ENCODE measurements at regions not wholly inside any gene's neighbourhood (a gene's known extent, or its start where the extent isn't known, plus 50 kb on each side); places are given as distances from the start of the nearest gene placed in this dataset.

DNA sequence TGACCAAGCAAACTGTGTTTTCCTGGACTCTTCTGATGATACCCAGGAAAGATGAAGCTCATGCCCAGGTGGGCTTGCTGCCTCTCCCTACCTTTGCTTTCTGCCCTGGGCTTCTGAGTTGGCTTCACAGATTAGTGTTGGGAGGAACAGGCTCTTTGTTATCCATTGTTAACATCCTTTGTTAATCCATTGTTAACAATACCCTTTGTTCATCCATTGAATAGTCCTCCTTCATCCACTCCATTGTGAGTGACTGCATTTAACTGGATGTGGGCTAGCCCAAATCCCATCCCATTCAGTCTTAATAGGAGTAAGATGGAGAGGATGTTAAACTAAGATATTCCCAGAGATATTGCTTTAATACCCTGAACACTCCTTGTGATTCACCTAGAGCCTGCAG lies 199.0 kb upstream of the LNX1 start:
- POLR2A ChIA-PET (ENCODE audit: low non-redundant PET) = no interaction called here
- CTCF ChIA-PET = no interaction called here
- H3K27ac ChIP-seq (ENCODE audit: low read depth, low read length, poor library complexity, severe bottlenecking) = no peak overlapping the region
- TF ChIP-seq, protein P1, sequence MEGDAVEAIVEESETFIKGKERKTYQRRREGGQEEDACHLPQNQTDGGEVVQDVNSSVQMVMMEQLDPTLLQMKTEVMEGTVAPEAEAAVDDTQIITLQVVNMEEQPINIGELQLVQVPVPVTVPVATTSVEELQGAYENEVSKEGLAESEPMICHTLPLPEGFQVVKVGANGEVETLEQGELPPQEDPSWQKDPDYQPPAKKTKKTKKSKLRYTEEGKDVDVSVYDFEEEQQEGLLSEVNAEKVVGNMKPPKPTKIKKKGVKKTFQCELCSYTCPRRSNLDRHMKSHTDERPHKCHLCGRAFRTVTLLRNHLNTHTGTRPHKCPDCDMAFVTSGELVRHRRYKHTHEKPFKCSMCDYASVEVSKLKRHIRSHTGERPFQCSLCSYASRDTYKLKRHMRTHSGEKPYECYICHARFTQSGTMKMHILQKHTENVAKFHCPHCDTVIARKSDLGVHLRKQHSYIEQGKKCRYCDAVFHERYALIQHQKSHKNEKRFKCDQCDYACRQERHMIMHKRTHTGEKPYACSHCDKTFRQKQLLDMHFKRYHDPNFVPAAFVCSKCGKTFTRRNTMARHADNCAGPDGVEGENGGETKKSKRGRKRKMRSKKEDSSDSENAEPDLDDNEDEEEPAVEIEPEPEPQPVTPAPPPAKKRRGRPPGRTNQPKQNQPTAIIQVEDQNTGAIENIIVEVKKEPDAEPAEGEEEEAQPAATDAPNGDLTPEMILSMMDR (conservative IDR thresholded peaks at IDR 0.05; ENCODE audit: low read depth, low read length) = no peak
- TF ChIP-seq EZH2 (IDR thresholded peaks at IDR 0.05; ENCODE audit: borderline replicate concordance, low read depth, low read length, poor library complexity, severe bottlenecking) = no peak
- BruUV-seq (replicated peaks) = no TSS peak
- H3K4me1 ChIP-seq (ENCODE audit: insufficient read depth, low read length, poor library complexity, severe bottlenecking) = no peaks in the 10 kb centered on the region
- no peak overlapping the region for H3K4me3 ChIP-seq (ENCODE audit: low read depth, low read length, poor library complexity, severe bottlenecking)
- no peaks in the 10 kb centered on the region for H3K9me3 ChIP-seq (ENCODE audit: low read depth, low read length, poor library complexity, severe bottlenecking)
- no peaks in the 10 kb centered on the region for H3K36me3 ChIP-seq (ENCODE audit: insufficient read depth, low read length, poor library complexity, severe bottlenecking)
- intact Hi-C loops (cut with micrococcal nuclease; ENCODE audit: unreplicated experiment) = no loop called here
- no peak for DNase-seq (ENCODE audit: low spot score)
- H3K27me3 ChIP-seq (replicated peaks; ENCODE audit: insufficient read depth, low read depth, low read length, poor library complexity) = no peaks in the 10 kb centered on the region

- CTCF ChIA-PET = no interaction called here
- Histone ChIP-seq H3K27ac (ENCODE audit: low read depth, low read length, poor library complexity, severe bottlenecking) (no peak overlapping the region), H3K9me3 (ENCODE audit: low read depth, low read length, poor library complexity, severe bottlenecking) (no peaks in the 10 kb centered on the region)
Measured at GRCh38 chr4:53788621-53789020, 197.3 kb upstream of the LNX1 start.

GRCh38 chr4:53788011-53788410 lies 196.7 kb upstream of the LNX1 start:
- H3K9me3 ChIP-seq (ENCODE audit: low read depth, low read length, poor library complexity, severe bottlenecking) = no peaks in the 10 kb centered on the region
- no peak overlapping the region for H3K4me3 ChIP-seq (ENCODE audit: low read depth, low read length, poor library complexity, severe bottlenecking)
- CTCF ChIA-PET = no interaction called here
- POLR2A ChIA-PET (ENCODE audit: low non-redundant PET) = no interaction called here
- no peak overlapping the region for H3K27ac ChIP-seq (ENCODE audit: low read depth, low read length, poor library complexity, severe bottlenecking)
- BruUV-seq (replicated peaks) = no TSS peak
- DNase-seq (ENCODE audit: low spot score) = no peak
- H3K36me3 ChIP-seq (ENCODE audit: insufficient read depth, low read length, poor library complexity, severe bottlenecking) = no peaks in the 10 kb centered on the region
- TF ChIP-seq, protein P1 (conservative IDR thresholded peaks at IDR 0.05; ENCODE audit: low read depth, low read length) = no peak
- no peak for TF ChIP-seq EZH2 (IDR thresholded peaks at IDR 0.05; ENCODE audit: borderline replicate concordance, low read depth, low read length, poor library complexity, severe bottlenecking)
- intact Hi-C loops (cut with micrococcal nuclease; ENCODE audit: unreplicated experiment) = no loop called here
- no peaks in the 10 kb centered on the region for H3K4me1 ChIP-seq (ENCODE audit: insufficient read depth, low read length, poor library complexity, severe bottlenecking)
- no peaks in the 10 kb centered on the region for H3K27me3 ChIP-seq (replicated peaks; ENCODE audit: insufficient read depth, low read depth, low read length, poor library complexity)

More at GRCh38 chr4:53788621-53789020, 197.3 kb upstream of the LNX1 start:
- H3K36me3 ChIP-seq (ENCODE audit: insufficient read depth, low read length, poor library complexity, severe bottlenecking) = no peaks in the 10 kb centered on the region
- intact Hi-C loops (cut with micrococcal nuclease; ENCODE audit: unreplicated experiment) = no loop called here
- no TSS peak for BruUV-seq (replicated peaks)
- H3K4me1 ChIP-seq (ENCODE audit: insufficient read depth, low read length, poor library complexity, severe bottlenecking) = no peaks in the 10 kb centered on the region
- no peak overlapping the region for H3K4me3 ChIP-seq (ENCODE audit: low read depth, low read length, poor library complexity, severe bottlenecking)
- DNase-seq (ENCODE audit: low spot score) = no peak
- POLR2A ChIA-PET (ENCODE audit: low non-redundant PET) = no interaction called here
- H3K27me3 ChIP-seq (replicated peaks; ENCODE audit: insufficient read depth, low read depth, low read length, poor library complexity) = no peaks in the 10 kb centered on the region
- TF ChIP-seq EZH2 (IDR thresholded peaks at IDR 0.05; ENCODE audit: borderline replicate concordance, low read depth, low read length, poor library complexity, severe bottlenecking) = no peak
- TF ChIP-seq, protein P1 (conservative IDR thresholded peaks at IDR 0.05; ENCODE audit: low read depth, low read length) = no peak
